Smooth muscle cell (in vitro differentiated cells): ENCODE measurements at regions not wholly inside any gene's neighbourhood (a gene's known extent, or its start where the extent isn't known, plus 50 kb on each side); places are given as distances from the start of the nearest gene placed in this dataset.

Experiments used
- DNase-seq: peaks from one replicate; lab custom pipeline; 2025; ENCODE audit not compliant: unreplicated experiment; lab: John Stamatoyannopoulos, UW
- H2AFZ ChIP-seq: fragments of 200-600 bp; sonication (generic); 2 replicates; pipeline ENCODE4 v1.6.0; 2016; ENCODE audit warnings: antibody characterized with exemption, low read depth, mild to moderate bottlenecking
- H3F3A ChIP-seq: fragments of 200-600 bp; sonication (generic); 2 replicates; pipeline ENCODE4 v1.6.0; 2017; ENCODE audit warnings: antibody characterized with exemption, low read depth
- H3K27ac ChIP-seq: fragments of 200-600 bp; sonication (generic); 2 replicates; pipeline ENCODE4 v1.5.1; 2016; ENCODE audit warnings: low read depth, mild to moderate bottlenecking
- H3K27me3 ChIP-seq: fragments of 200-600 bp; sonication (generic); 2 replicates; pipeline ENCODE4 v1.6.1; 2016; ENCODE audit warnings: low read depth, mild to moderate bottlenecking
- H3K36me3 ChIP-seq: fragments of 200-600 bp; sonication (generic); 2 replicates; pipeline ENCODE4 v1.5.1; 2016; ENCODE audit warnings: low read depth
- H3K4me1 ChIP-seq: fragments of 200-600 bp; sonication (generic); 2 replicates; pipeline ENCODE4 v1.5.1; 2016; ENCODE audit warnings: low read depth
- H3K4me2 ChIP-seq: fragments of 200-600 bp; sonication (generic); 2 replicates; pipeline ENCODE4 v1.6.0; 2016; ENCODE audit warnings: mild to moderate bottlenecking
- H3K4me3 ChIP-seq: fragments of 200-600 bp; sonication (generic); 2 replicates; pipeline ENCODE4 v1.5.1; 2016; ENCODE audit warnings: mild to moderate bottlenecking
- H3K79me2 ChIP-seq: fragments of 200-600 bp; sonication (generic); 2 replicates; pipeline ENCODE4 v1.6.0; 2016; ENCODE audit warnings: low read depth, mild to moderate bottlenecking
- H3K9ac ChIP-seq: fragments of 200-600 bp; sonication (generic); 2 replicates; pipeline ENCODE4 v1.6.0; 2016; ENCODE audit warnings: low read depth
- H3K9me3 ChIP-seq: fragments of 200-600 bp; sonication (generic); replicated peaks from 2 replicates; pipeline ENCODE4 v1.5.1; 2016; ENCODE audit warnings: low read depth
- H4K20me1 ChIP-seq: fragments of 200-600 bp; sonication (generic); 2 replicates; pipeline ENCODE4 v1.6.0; 2016; ENCODE audit warnings: low read depth
- CTCF ChIP-seq: fragments of 200-600 bp; sonication (generic); IDR thresholded peaks from 2 replicates; pipeline ENCODE4 v1.5.1; 2017; ENCODE audit warnings: borderline replicate concordance, mild to moderate bottlenecking, antibody characterized with exemption; ENCODE audit not compliant: insufficient read depth, poor library complexity, severe bottlenecking
- WGBS: methylation state at CpG from one replicate; pipeline ENCODE4 v1.1.7; 2016; ENCODE audit warnings: low lambda C conversion rate; 5-methylcytosine and 5-hydroxymethylcytosine counted together

- Histone ChIP-seq H3K27me3 (no peaks in the 10 kb centered on the region), H3K4me1 (no peaks in the 10 kb centered on the region), H3K27ac (no peak overlapping the region), H3F3A (no peaks in the 10 kb centered on the region), H3K4me2 (no peak overlapping the region), H3K9me3 (no peaks in the 10 kb centered on the region), H3K79me2 (no peaks in the 10 kb centered on the region), H2AFZ (no peak overlapping the region), H3K36me3 (no peaks in the 10 kb centered on the region), H4K20me1 (no peaks in the 10 kb centered on the region), H3K4me3 (no peak overlapping the region), H3K9ac (no peak overlapping the region)
- no peak for TF ChIP-seq CTCF
- no peak for DNase-seq
Measured at GRCh38 chr1:221630236-221630635, 111.7 kb downstream of the DUSP10 start.

GRCh38 chr1:221631556-221631955 is 110.3 kb downstream of the DUSP10 start:
- H3K27ac ChIP-seq = no peak overlapping the region
- H4K20me1 ChIP-seq = no peaks in the 10 kb centered on the region
- H3F3A ChIP-seq = no peaks in the 10 kb centered on the region
- no peak for TF ChIP-seq CTCF
- no peaks in the 10 kb centered on the region for H3K9me3 ChIP-seq
- no peak overlapping the region for H3K4me3 ChIP-seq
- H3K9ac ChIP-seq = no peak overlapping the region
- H3K79me2 ChIP-seq = no peaks in the 10 kb centered on the region
- H3K27me3 ChIP-seq = no peaks in the 10 kb centered on the region
- DNase-seq = no peak
- H2AFZ ChIP-seq = no peak overlapping the region
- no peaks in the 10 kb centered on the region for H3K4me1 ChIP-seq
- no peaks in the 10 kb centered on the region for H3K36me3 ChIP-seq
- no peak overlapping the region for H3K4me2 ChIP-seq

GRCh38 chr1:221632072-221632471 is 109.8 kb downstream of the DUSP10 start:
- no peaks in the 10 kb centered on the region for H4K20me1 ChIP-seq
- H3K79me2 ChIP-seq = no peaks in the 10 kb centered on the region
- H2AFZ ChIP-seq = no peak overlapping the region
- H3K4me3 ChIP-seq = no peak overlapping the region
- no peaks in the 10 kb centered on the region for H3F3A ChIP-seq
- H3K36me3 ChIP-seq = no peaks in the 10 kb centered on the region
- WGBS = 37% methylated on average over 4 of the region's 4 CpGs
- no peaks in the 10 kb centered on the region for H3K4me1 ChIP-seq
- no peak overlapping the region for H3K9ac ChIP-seq
- H3K27me3 ChIP-seq = no peaks in the 10 kb centered on the region
- no peak for TF ChIP-seq CTCF
- H3K27ac ChIP-seq = no peak overlapping the region
- no peak overlapping the region for H3K4me2 ChIP-seq
- DNase-seq = no peak
- H3K9me3 ChIP-seq = no peaks in the 10 kb centered on the region

- no peak overlapping the region for H3K4me3 ChIP-seq
- H4K20me1 ChIP-seq = no peaks in the 10 kb centered on the region
- TF ChIP-seq CTCF = no peak
- no peaks in the 10 kb centered on the region for H3F3A ChIP-seq
- H3K9me3 ChIP-seq = no peaks in the 10 kb centered on the region
- H3K9ac ChIP-seq = no peak overlapping the region
- no peak overlapping the region for H3K27ac ChIP-seq
- H2AFZ ChIP-seq = no peak overlapping the region
- H3K79me2 ChIP-seq = no peaks in the 10 kb centered on the region
- no peak overlapping the region for H3K4me2 ChIP-seq
- 84% methylated on average over 5 of the region's 5 CpGs for WGBS
- no peak for DNase-seq
- no peaks in the 10 kb centered on the region for H3K36me3 ChIP-seq
- H3K27me3 ChIP-seq = no peaks in the 10 kb centered on the region
- H3K4me1 ChIP-seq = no peaks in the 10 kb centered on the region
Measured at GRCh38 chr1:221633841-221634409, 108.0 kb downstream of the DUSP10 start.
